Neural cell (in vitro differentiated cells): ENCODE measurements at regions not wholly inside any gene's neighbourhood (a gene's known extent, or its start where the extent isn't known, plus 50 kb on each side); places are given as distances from the start of the nearest gene placed in this dataset.

Source experiments
- CTCF ChIP-seq: fragments of 450-650 bp; IDR thresholded peaks from 2 replicates; pipeline ENCODE4 v1.5.1; 2014; ENCODE audit warnings: antibody characterized with exemption, mild to moderate bottlenecking, moderate library complexity; ENCODE audit not compliant: poor library complexity, severe bottlenecking
- EP300 ChIP-seq: fragments of 450-650 bp; conservative IDR thresholded peaks from 2 replicates; pipeline ENCODE4 v1.6.1; 2014; ENCODE audit warnings: antibody characterized with exemption, mild to moderate bottlenecking, moderate library complexity; ENCODE audit not compliant: poor library complexity, severe bottlenecking
- POLR2AphosphoS5 ChIP-seq: IDR thresholded peaks from 2 replicates; pipeline ENCODE4 v1.6.1; 2012

GRCh38 chr1:34370748-34371147 is 194.0 kb downstream of the C1orf94 start:
- no peak for TF ChIP-seq CTCF
- no peak for TF ChIP-seq POLR2AphosphoS5
- TF ChIP-seq EP300 = no peak
